NT2/D1 (cell line): ENCODE measurements at regions not wholly inside any gene's neighbourhood (a gene's known extent, or its start where the extent isn't known, plus 50 kb on each side); places are given as distances from the start of the nearest gene placed in this dataset.

Experiments used
- DNase-seq: peaks from one replicate; pipeline ENCODE4 v3.0.0-alpha.2; 2011; ENCODE audit warnings: low read depth, low spot score
- H3K27me3 ChIP-seq: 2 replicates; pipeline ENCODE4 v1.6.0; 2011; ENCODE audit warnings: mild to moderate bottlenecking; ENCODE audit not compliant: insufficient read length, insufficient read depth
- H3K36me3 ChIP-seq: 2 replicates; pipeline ENCODE4 v1.6.1; 2011; ENCODE audit warnings: mild to moderate bottlenecking, low read length, mixed read lengths; ENCODE audit not compliant: insufficient read depth, insufficient read length
- H3K4me1 ChIP-seq: 2 replicates; pipeline ENCODE4 v1.5.1; 2011; ENCODE audit not compliant: insufficient read depth, insufficient read length
- H3K4me3 ChIP-seq: 2 replicates; pipeline ENCODE4 v1.5.1; 2011; ENCODE audit warnings: low read depth; ENCODE audit not compliant: insufficient read length
- H3K9ac ChIP-seq: 2 replicates; pipeline ENCODE4 v1.6.0; 2011; ENCODE audit warnings: low read depth; ENCODE audit not compliant: insufficient read length
- H3K9me3 ChIP-seq: 2 replicates; pipeline ENCODE4 v1.5.1; 2011; ENCODE audit warnings: mild to moderate bottlenecking, low read length; ENCODE audit not compliant: insufficient read depth
- SUZ12 ChIP-seq: IDR thresholded peaks from 2 replicates; pipeline ENCODE4 v1.6.1; 2011; ENCODE audit not compliant: insufficient read length, insufficient read depth; ENCODE audit errors: extremely low read depth
- YY1 ChIP-seq: IDR thresholded peaks from 2 replicates; pipeline ENCODE4 v1.6.1; 2011; ENCODE audit not compliant: insufficient read length, insufficient read depth
- ZNF274 ChIP-seq: IDR thresholded peaks from 2 replicates; pipeline ENCODE4 v1.6.1; 2011; ENCODE audit warnings: mild to moderate bottlenecking, low read depth, low read length

DNA sequence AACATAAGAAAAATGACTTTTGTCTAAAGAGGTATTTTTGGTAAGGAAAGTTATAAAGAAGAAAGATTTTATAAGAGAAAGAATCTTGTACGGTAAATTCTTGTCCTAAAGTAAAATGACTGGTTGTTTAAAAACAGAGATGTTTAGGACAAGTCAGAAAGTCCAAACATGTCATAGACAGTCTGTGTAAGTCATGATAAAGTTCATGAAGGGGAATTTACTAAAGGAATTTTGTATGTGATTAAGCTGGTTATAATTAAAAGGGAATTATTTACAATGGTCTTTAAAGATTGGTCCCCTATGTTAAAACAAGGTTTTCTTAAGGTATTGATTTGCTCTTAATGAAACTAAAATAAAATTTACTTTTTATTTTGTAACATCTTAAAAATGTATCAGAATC is 269.4 kb upstream of the CCDC196 start:
- no peaks in the 10 kb centered on the region for H3K36me3 ChIP-seq
- peaks cover 36% of the 10 kb centered on the region for H3K9me3 ChIP-seq
- H3K4me3 ChIP-seq, result no peak overlapping the region
- no peaks in the 10 kb centered on the region for H3K4me1 ChIP-seq
- no peak for TF ChIP-seq ZNF274
- no peak for TF ChIP-seq SUZ12
- TF ChIP-seq YY1, result no peak
- no peaks in the 10 kb centered on the region for H3K27me3 ChIP-seq
- H3K9ac ChIP-seq, result no peak overlapping the region
- peak; percentile 3 for DNase-seq

DNA sequence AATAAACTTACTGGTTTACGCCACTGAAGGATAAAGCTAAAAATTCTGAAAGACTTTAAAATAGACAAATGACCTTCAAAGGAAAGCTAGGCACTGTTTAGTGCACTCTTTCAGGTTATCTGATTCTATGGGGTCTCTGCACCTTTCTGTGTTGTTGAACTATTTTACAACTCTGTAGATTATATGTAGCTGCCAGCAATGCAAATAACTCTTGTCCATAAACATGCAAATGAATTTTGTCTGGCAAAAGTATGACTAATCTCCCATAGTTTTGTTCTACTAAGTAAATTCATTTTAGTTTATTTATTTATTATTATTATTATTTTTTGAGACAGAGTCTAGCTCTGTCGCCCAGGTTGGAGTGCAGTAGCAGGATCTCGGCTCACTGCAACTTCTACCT is 266.3 kb upstream of the CCDC196 start:
- Histone ChIP-seq H3K9ac (no peak overlapping the region), H3K36me3 (no peaks in the 10 kb centered on the region), H3K4me3 (no peak overlapping the region), H3K4me1 (no peaks in the 10 kb centered on the region), H3K27me3 (no peaks in the 10 kb centered on the region), H3K9me3 (peaks cover 35% of the 10 kb centered on the region)
- no peak for TF ChIP-seq YY1
- no peak for TF ChIP-seq ZNF274
- TF ChIP-seq SUZ12, result no peak
- DNase-seq, result no peak

DNA sequence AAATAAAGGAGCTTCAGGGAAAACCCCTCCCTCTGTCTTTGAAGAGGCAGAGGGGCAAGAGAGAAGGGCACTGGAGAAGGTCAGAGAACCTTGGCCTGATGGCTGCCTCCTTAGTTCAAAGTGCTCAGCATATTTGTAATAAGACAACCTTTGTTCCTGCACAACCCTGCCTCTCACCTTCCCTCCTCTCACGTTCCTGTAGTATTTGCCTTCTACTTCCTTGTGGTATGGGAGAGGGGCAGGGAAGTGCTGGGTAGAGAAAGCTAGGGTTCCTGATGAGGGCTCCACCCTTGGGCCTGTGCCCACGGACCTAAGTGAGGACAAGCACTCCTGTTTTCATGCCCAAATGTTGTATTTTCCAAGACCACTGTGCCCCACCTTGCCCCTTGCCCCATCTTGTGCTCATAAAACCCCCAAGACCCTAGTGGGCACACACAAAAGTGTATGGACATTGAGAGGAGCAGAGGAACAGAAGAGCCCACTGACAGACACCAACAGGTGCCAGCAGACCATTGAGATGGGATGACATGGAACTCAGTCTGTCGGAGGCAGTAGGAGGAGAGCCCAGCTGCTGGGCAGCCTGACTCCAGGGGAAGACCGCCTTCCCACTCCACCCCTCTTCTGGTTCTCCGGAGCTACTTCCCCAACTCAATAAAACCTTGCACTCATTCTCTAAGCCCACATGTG is 261.5 kb upstream of the CCDC196 start:
- Histone ChIP-seq H3K27me3 (no peaks in the 10 kb centered on the region), H3K9ac (no peak overlapping the region), H3K36me3 (no peaks in the 10 kb centered on the region), H3K4me3 (no peak overlapping the region), H3K4me1 (no peaks in the 10 kb centered on the region), H3K9me3 (no peaks in the 10 kb centered on the region; the same call in 1 of the 2 replicates)
- TF ChIP-seq ZNF274 (no peak), SUZ12 (no peak), YY1 (no peak)
- DNase-seq, result no peak

DNA sequence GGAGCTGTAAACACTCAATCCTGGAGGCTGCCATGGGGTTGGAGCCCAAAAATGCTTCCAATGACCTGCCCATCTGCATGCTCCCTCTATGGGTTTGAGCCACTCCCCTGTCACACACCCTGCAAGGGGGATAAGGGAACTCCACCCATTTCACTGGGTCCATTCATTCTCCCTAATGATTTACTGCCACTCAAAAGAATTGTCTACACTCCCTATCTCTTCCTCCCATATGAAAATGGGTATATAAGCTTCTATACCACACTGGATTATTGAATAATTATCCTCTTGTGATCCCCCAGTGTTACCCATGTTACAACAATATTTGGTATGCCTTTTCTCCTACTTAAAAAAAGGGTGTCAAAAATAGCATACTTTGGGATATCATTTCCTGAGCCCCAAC is 260.8 kb upstream of the CCDC196 start:
- no peak for TF ChIP-seq YY1
- no peak for TF ChIP-seq ZNF274
- TF ChIP-seq SUZ12, result no peak
- DNase-seq, result no peak
- H3K36me3 ChIP-seq, result no peaks in the 10 kb centered on the region
- H3K9me3 ChIP-seq, result no peaks in the 10 kb centered on the region; the same call in 1 of the 2 replicates
- H3K27me3 ChIP-seq, result no peaks in the 10 kb centered on the region
- no peak overlapping the region for H3K9ac ChIP-seq
- no peak overlapping the region for H3K4me3 ChIP-seq
- H3K4me1 ChIP-seq, result no peaks in the 10 kb centered on the region

DNA sequence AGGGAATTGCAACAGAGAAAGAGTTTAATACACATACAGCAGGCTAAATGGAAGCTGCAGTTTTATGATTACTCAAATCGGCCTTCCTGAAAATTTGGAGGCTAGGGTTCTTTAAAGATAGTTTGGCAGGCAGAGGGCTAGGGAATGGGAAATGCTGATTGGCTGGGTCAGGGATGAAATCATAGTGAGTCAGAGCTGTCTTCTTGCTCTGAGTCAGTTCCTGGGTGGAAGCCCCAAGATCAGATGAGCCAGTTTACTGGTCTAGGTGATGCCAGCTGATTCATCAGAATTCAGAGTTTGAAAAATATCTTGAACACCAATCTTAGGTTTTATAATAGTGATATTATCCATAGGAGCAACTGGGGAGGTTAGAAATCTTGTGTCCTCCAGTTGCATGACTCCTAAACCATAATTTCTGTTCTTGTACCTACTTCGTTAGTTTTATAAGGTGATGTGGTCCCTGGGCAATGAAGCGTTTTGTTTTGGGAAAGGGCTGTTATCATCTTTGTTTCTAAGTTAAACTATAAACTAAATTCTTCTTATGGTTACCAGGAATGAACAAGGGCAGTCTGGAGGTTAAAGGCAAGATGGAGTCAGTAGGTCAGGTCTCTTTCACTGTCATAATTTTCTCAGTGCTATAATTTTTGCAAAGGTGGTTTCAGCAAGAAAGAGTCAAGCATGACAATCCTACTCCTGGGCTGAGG is 257.8 kb upstream of the CCDC196 start:
- H3K27me3 ChIP-seq, result no peaks in the 10 kb centered on the region
- no peak for DNase-seq
- no peaks in the 10 kb centered on the region for H3K36me3 ChIP-seq
- TF ChIP-seq SUZ12 (no peak), YY1 (no peak), ZNF274 (no peak)
- no peak overlapping the region for H3K9ac ChIP-seq
- H3K4me1 ChIP-seq, result no peaks in the 10 kb centered on the region
- no peaks in the 10 kb centered on the region; the same call in 1 of the 2 replicates for H3K9me3 ChIP-seq
- H3K4me3 ChIP-seq, result no peak overlapping the region

DNA sequence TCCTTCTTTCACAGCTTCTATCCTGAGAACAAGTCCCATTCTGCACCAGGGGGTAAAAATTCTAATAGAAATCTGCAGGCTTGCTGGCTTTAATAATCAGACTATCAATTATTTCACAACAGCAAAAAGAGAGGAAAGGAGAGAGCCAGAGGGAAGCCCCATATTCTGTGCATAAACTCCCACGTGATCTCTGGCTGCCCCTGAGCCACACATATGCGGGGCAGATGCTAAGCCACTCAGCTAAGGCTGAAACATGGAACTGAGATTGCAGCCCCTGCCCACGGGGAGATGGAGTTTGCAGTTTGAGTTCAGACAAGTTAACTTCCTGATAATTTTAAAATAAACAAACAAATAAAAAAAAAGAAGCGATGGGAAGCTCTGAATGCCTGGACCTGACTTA is 254.4 kb upstream of the CCDC196 start:
- Histone ChIP-seq H3K36me3 (no peaks in the 10 kb centered on the region), H3K4me1 (no peaks in the 10 kb centered on the region), H3K4me3 (no peak overlapping the region), H3K27me3 (no peaks in the 10 kb centered on the region), H3K9me3 (no peaks in the 10 kb centered on the region; the same call in 1 of the 2 replicates), H3K9ac (no peak overlapping the region)
- TF ChIP-seq YY1, result no peak
- no peak for TF ChIP-seq ZNF274
- no peak for TF ChIP-seq SUZ12
- DNase-seq, result no peak

DNA sequence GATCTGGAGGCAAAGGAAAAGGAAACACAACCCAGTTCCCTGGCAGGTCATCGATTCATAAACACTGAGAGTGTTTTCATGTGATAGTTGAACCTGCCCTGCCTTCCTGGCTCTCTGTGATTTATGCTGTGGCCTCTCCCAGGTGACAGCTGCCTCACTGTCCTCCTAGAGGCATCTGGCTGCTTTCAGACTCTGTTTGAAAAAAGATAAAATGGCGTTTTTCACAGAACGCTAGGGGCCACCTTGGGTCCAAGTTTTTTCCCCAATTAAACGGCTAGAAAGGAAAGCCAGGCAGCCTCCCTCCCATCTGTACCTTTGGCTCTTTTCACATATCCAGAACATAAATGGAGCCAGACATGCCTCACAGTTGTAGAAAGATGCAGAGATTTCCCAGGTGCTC is 252.6 kb upstream of the CCDC196 start:
- TF ChIP-seq SUZ12 (no peak), YY1 (no peak), ZNF274 (no peak)
- Histone ChIP-seq H3K27me3 (no peaks in the 10 kb centered on the region), H3K4me1 (no peaks in the 10 kb centered on the region), H3K4me3 (no peak overlapping the region), H3K36me3 (no peaks in the 10 kb centered on the region), H3K9ac (no peak overlapping the region), H3K9me3 (no peaks in the 10 kb centered on the region)
- no peak for DNase-seq
